Gastrocnemius medialis (tissue), 4 donors: ENCODE measurements at regions not wholly inside any gene's neighbourhood (a gene's known extent, or its start where the extent isn't known, plus 50 kb on each side); places are given as distances from the start of the nearest gene placed in this dataset.

Experiments
- CTCF ChIP-seq, 5 experiments: fragments of 450-650 bp in 3 of 5; fragments of 200-600 bp in 2 of 5; sonication (generic) in 2 of 5; IDR thresholded peaks in 4 of 5; conservative IDR thresholded peaks in 1 of 5; 1 replicate in 4 of 5; 2 replicates in 1 of 5; pipeline ENCODE4 v1.5.1; 2016 to 2019; ENCODE audit warnings: antibody characterized with exemption in 5 of 5, mild to moderate bottlenecking in 3 of 5, moderate library complexity in 3 of 5
- POLR2A ChIP-seq, 2 donors: fragments of 450-650 bp; IDR thresholded peaks; one replicate each; pipeline ENCODE4 v1.6.1; 2017; ENCODE audit warnings: antibody characterized with exemption in 2 of 2, mild to moderate bottlenecking in 2 of 2, moderate library complexity in 2 of 2

DNA sequence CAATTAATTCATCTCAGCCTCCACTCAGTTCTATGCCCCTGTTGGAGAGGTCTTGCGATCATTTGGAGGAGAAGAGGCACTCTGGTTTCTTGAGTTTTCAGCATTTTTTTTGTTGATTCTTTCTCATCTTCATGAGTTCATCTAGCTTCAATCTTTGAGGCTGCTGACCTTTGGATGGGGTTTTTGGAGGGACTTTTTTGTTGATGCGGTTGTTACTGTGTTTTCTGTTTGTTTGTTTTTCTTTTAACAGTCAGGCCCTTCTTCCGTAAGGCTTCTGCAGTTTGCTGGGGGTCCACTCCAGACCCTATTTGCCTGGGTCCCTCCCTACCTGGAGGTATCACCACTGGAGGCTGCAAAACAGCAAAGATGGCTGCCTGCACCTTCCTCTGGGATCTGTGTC, 149.9 kb upstream of the RBBP8 start:
- no peak for TF ChIP-seq CTCF (IDR thresholded peaks at IDR 0.05 in 4 of 5, conservative IDR thresholded peaks at IDR 0.05 in 1 of 5)
- no peak for TF ChIP-seq POLR2A (IDR thresholded peaks at IDR 0.05)
